Fibroblast of villous mesenchyme (primary cell): ENCODE measurements at regions not wholly inside any gene's neighbourhood (a gene's known extent, or its start where the extent isn't known, plus 50 kb on each side); places are given as distances from the start of the nearest gene placed in this dataset.
"Not testable (repeated sequence)": the region's sequence is repeated elsewhere in the genome, so short reads cannot be mapped to it uniquely, and the experiment has no call there.

ENCODE experiments used
- DNase-seq: peaks from one replicate; pipeline ENCODE4 v3.0.0-alpha.2; 2010; ENCODE audit warnings: low read depth
- H3K4me3 ChIP-seq: 2 replicates; pipeline ENCODE4 v1.5.1; 2011; ENCODE audit warnings: low read depth, mild to moderate bottlenecking, low read length
- CTCF ChIP-seq: IDR thresholded peaks from 2 replicates; pipeline ENCODE4 v1.5.1; 2012; ENCODE audit warnings: low read depth, mild to moderate bottlenecking, low read length; ENCODE audit not compliant: insufficient read depth

DNA sequence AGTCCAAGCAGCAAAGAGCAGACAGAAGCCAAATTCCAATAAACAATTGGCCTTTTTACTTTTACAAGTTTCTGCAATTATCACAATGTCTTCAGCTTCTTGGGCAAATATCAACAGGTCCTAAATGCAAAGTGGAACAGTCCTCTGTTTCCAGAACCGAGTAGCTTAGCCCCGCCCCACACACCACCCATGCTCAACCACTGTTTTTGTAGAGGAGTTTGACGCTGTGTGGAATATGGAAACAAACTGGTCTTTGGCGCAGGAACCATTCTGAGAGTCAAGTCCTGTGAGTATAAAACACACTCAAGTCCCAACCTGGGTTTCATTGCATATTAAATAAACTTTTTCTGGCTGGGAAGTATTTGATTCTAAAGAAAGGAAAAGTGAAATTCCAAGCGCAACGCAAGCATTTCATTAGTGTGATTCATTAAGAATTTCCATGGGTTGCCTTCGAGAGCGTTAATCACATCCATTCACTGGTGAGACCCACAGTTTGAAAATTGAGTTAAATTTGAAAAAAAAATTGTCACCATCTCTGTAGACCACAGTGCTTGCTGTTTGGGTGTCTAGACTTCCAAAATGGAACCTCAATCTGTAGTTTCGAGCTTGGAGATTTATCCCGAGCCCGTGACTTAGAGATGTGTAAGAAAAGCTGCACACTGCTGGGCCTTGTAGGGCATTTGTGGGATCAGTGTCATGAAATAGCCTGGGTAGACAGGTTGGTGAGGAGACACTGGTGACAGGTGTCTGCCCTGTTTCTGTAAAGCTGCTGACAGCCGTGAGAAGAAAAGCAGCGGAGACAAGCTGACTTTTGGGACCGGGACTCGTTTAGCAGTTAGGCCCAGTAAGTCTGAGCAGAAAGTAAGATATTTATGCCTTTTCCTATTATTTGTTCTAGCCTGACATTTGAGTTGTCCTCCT is 96.1 kb downstream of the DAD1 start:
- no peak for DNase-seq
- TF ChIP-seq CTCF: no peak
- no peak overlapping the region for H3K4me3 ChIP-seq

DNA sequence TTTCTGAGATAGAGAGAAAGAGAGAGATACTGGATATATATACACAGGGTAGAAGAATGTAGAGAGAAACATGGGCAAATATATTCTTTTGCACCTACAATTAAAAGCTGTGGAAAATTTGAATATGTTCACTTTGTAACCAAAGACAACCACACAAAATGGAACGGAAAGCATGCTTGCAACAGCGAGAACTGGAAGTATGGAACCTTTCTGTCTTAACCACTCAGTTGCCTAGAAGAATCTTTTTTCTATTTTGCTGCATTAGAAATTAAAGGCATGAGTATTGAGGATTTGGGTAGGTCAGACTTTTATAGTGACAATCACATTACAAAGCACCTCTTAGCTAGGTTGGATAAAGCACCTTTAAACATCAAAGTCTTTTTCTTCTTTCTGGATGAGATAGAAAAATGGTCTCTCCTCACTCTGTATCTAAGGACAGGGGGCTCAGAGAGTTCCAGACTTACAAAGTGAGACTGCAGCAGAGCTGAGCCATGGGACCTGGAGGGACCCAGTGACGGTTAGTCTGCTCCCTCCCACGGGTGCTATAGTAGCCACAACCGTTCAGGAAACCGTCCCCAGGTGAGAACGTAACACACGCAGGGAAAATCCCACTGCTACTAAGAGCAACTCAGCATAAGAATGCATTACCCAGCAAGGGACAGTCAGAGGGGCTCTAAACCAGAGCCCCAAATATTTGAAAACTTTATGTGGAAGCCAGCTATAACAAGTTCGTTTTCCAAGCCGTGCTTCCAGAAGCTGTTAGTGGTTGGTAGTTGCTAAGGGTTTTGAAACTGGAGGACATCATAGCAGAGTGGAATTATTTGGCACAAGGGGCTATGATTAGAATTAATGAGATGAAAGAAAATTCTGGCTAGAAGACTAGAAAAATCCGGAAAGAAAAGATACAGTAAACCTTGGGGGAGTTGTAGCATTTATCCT is 97.1 kb downstream of the DAD1 start:
- no peak for TF ChIP-seq CTCF
- H3K4me3 ChIP-seq: no peak overlapping the region
- DNase-seq: no peak

DNA sequence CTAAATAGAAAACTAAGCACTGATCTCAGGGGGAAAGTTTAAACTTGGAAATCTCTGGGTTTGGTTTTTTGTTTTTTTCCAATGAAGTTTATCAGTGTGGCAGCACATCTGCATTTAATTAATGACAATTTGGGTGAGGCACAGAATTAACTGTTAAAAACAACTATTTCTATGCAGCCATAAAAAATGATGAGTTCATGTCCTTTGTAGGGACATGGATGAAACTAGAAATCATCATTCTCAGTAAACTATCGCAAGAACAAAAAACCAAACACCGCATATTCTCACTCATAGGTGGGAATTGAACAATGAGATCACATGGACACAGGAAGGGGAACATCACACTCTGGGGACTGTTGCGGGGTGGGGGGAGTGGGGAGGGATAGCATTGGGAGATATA is 98.0 kb downstream of the DAD1 start:
- H3K4me3 ChIP-seq, DNase-seq: not testable (repeated sequence)

DNA sequence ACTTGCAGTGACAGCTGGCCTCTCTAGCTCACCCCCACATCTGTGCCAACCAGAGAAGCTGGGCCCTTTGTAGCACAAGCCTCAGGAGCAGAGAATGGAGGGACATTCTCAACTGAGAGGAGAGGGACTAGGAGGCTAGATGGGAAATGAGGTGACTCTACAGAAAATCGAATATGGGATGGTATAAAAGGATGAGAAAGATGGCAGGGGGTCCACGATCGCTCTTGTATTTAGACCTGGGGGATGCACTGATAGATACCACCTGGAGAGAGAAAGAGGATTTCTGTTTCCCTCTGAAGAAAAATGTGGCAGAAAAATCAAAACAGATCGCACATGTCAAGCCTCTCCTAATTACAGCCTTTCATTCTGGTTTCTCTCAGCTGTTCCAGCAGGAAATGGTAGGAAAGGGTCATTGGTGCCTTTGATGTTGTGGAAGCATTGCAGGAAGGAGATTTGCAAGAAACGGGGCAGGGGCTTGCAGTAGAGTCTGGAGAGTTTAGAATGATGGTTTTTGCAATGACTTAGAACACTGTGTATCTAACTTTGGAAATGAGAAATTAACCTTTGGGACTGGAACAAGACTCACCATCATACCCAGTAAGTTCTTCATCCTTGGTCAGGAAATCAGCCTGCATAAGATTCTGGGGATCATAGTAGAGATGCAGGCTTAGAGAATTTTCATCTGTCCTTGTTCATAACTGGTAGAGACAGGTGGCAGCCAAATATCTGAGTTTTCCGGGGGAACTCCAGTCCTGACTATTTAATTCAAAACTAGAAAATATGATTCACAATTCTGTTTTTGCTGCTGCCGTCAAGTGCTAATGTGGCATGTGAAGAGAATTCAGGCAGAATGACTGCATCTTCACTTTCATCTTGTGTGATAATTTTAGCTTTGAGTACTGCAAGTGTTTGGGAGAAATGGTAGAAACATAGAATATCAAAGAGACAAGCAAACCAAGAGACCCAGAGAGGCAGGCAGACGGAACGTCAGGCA is 98.8 kb downstream of the DAD1 start:
- no peak overlapping the region for H3K4me3 ChIP-seq
- no peak for DNase-seq
- TF ChIP-seq CTCF: no peak

DNA sequence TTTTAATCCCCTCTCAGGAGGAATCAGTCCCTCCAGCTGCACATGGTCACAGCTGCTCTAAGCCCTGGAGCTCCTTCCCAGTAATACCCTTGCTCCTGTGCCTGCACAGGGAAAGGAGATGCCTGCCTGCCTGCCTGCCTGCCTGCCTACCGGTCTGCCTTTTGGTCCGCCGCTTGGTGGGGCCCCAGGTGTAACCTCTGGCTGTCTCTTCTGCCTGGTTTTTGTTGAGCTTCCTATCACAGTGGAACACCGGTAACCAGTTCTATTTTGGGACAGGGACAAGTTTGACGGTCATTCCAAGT is 99.8 kb downstream of the DAD1 start:
- no peak overlapping the region for H3K4me3 ChIP-seq
- TF ChIP-seq CTCF: no peak
- no peak for DNase-seq

DNA sequence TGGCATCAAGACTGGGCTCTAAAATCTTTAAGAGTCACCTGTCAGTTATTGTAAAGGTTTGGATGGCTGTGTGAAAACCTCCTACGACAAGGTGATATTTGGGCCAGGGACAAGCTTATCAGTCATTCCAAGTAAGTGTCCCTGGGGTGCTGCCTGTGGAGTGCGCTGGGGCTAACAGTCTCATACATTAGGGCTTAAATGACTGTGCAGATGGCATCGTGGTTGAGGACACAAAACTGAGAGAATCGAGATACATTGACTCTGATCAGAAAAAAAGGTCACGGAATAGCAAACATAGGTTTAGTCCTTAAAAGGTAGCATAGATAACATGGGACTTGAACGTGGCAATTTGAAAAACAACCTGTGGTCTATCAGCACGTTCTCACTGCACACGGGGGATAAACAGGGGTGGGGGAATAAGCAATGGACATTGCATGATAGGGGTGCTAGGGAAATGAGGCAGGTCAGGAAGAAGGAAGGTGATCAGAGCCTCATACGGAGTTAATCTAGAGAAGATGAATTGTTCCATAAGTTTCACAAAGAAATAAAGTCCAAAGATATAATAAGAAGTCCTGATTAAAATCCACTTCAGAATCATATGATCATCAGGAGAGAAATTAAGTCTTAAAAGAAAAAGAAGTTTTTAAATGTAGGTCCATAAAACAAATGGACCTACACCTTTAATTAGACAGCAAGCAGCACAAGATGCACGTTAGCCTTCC is 100.3 kb downstream of the DAD1 start:
- DNase-seq: no peak
- no peak for TF ChIP-seq CTCF
- H3K4me3 ChIP-seq: no peak overlapping the region
